Nephron (organoid): ENCODE measurements at regions not wholly inside any gene's neighbourhood (a gene's known extent, or its start where the extent isn't known, plus 50 kb on each side); places are given as distances from the start of the nearest gene placed in this dataset.

ENCODE experiments used
- H3K27ac Mint-ChIP-seq, 3 experiments: 2 replicates each; pipeline ENCODE4 v1.8.0; 2020; ENCODE audit warnings: mixed read lengths in 3 of 3, mild to moderate bottlenecking in 2 of 3, moderate library complexity in 1 of 3
- H3K27me3 Mint-ChIP-seq: 2 replicates; pipeline ENCODE4 v1.8.0; 2021; ENCODE audit warnings: low read depth, mild to moderate bottlenecking, moderate library complexity, mixed read lengths
- H3K36me3 Mint-ChIP-seq: 2 replicates; pipeline ENCODE4 v1.8.0; 2020; ENCODE audit warnings: low read depth, mixed read lengths
- H3K4me1 Mint-ChIP-seq: 2 replicates; pipeline ENCODE4 v1.8.0; 2020; ENCODE audit warnings: mixed read lengths
- H3K4me3 Mint-ChIP-seq, 3 experiments: 2 replicates each; pipeline ENCODE4 v1.8.0; 2020; ENCODE audit warnings: mild to moderate bottlenecking in 3 of 3, mixed read lengths in 3 of 3, moderate library complexity in 2 of 3
- H3K9me3 Mint-ChIP-seq: 2 replicates; pipeline ENCODE4 v1.8.0; 2020; ENCODE audit warnings: mixed read lengths
- TF ChIP-seq, protein P1 (sequence below), 3 experiments: fragments of 200-600 bp; sonication (generic); IDR thresholded peaks; one replicate each; pipeline ENCODE4 v1.5.0; 2021; ENCODE audit warnings: antibody characterized with exemption in 3 of 3; ENCODE audit not compliant: unreplicated experiment in 3 of 3

DNA sequence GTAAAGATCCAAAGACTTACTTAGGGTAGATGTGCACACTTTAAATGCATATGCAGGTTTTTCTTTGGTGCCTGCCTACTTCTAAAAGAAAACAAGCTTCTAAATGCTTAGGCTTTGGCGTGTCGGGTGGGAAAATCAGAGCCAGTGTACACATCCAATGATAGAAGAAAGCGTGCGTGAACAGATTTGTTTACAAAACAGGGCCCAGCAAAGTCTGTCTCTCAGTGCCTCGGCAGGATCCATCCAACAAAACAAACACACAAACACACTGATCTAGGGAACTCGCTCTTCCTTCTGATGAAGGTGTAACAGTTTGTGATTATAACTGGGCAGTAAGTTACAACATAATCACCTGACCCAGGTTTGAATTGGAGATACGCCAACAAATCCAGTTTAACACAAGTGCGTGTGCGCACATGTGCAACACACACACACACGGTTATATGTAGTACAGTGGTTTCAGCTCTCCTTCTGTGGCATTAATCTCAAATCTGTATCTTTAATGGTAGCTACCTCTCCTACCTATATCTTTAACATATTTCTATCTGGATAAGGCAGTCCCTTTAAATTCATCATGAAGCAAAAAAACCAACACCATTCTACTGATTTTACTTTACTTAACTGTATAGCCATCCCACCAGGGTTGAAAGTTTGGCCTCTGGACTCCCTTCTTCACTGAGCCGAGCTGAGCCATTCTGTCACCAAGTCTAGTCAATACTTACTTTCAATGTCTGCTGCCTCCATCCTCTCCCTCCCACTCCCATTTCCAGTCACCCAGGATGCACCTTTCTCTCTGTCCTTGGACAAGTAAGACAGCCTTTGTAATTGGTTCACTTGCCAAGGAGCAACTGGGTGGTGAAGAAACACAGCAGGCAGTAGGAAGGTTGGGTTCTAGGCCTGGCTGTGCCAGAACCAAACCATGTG is 184.4 kb upstream of the KLF14 start:
- Mint-ChIP-seq H3K36me3 (no peaks in the 10 kb centered on the region), H3K27ac (peak overlapping the region in 1 of 3 experiments; percentile 1), H3K27me3 (peaks cover 9% of the 10 kb centered on the region), H3K4me1 (peaks cover 53% of the 10 kb centered on the region), H3K4me3 (no peak overlapping the region), H3K9me3 (no peaks in the 10 kb centered on the region)
- TF ChIP-seq, protein P1, sequence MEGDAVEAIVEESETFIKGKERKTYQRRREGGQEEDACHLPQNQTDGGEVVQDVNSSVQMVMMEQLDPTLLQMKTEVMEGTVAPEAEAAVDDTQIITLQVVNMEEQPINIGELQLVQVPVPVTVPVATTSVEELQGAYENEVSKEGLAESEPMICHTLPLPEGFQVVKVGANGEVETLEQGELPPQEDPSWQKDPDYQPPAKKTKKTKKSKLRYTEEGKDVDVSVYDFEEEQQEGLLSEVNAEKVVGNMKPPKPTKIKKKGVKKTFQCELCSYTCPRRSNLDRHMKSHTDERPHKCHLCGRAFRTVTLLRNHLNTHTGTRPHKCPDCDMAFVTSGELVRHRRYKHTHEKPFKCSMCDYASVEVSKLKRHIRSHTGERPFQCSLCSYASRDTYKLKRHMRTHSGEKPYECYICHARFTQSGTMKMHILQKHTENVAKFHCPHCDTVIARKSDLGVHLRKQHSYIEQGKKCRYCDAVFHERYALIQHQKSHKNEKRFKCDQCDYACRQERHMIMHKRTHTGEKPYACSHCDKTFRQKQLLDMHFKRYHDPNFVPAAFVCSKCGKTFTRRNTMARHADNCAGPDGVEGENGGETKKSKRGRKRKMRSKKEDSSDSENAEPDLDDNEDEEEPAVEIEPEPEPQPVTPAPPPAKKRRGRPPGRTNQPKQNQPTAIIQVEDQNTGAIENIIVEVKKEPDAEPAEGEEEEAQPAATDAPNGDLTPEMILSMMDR (IDR thresholded peaks at IDR 0.05; ENCODE audit: unreplicated experiment in 3 of 3) = no peak

- H3K4me1 Mint-ChIP-seq = peaks cover 48% of the 10 kb centered on the region
These were observed 185.5 kb upstream of the KLF14 start for GRCh38 chr7:130919316-130920103.

DNA sequence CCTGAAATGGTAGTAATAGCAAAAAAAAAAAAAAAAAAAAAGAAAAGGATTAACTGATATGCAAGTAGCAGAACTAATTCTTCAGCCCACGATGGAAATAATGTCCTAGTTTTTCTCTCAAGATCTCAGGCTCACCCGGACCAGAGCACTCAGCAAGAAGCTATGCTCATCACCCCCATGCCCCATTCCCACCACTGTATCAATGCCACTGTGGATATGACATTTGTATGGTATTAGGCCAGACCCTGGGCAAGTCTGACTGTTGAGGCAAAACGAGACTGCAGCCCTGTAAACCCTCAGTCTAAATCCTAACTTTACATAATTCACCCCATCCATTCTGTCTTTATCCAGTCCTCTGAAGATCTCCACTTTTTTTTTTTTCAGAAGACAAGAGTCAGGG is 186.1 kb upstream of the KLF14 start:
- Mint-ChIP-seq H3K9me3 (no peaks in the 10 kb centered on the region), H3K27me3 (peaks cover 6% of the 10 kb centered on the region), H3K36me3 (no peaks in the 10 kb centered on the region), H3K27ac (peak overlapping the region; percentile 16 to 99 (median 98)), H3K4me1 (peaks cover 45% of the 10 kb centered on the region), H3K4me3 (no peak overlapping the region)
- TF ChIP-seq, protein P1 (IDR thresholded peaks at IDR 0.05; ENCODE audit: unreplicated experiment in 3 of 3) = no peak

More at GRCh38 chr7:130919316-130920103, 185.5 kb upstream of the KLF14 start:
- Mint-ChIP-seq H3K27ac (peak overlapping the region in 1 of 3 experiments; percentile 48), H3K27me3 (peaks cover 9% of the 10 kb centered on the region), H3K4me3 (no peak overlapping the region), H3K9me3 (no peaks in the 10 kb centered on the region), H3K36me3 (no peaks in the 10 kb centered on the region)
- TF ChIP-seq, protein P1 (IDR thresholded peaks at IDR 0.05; ENCODE audit: unreplicated experiment in 3 of 3) = no peak

DNA sequence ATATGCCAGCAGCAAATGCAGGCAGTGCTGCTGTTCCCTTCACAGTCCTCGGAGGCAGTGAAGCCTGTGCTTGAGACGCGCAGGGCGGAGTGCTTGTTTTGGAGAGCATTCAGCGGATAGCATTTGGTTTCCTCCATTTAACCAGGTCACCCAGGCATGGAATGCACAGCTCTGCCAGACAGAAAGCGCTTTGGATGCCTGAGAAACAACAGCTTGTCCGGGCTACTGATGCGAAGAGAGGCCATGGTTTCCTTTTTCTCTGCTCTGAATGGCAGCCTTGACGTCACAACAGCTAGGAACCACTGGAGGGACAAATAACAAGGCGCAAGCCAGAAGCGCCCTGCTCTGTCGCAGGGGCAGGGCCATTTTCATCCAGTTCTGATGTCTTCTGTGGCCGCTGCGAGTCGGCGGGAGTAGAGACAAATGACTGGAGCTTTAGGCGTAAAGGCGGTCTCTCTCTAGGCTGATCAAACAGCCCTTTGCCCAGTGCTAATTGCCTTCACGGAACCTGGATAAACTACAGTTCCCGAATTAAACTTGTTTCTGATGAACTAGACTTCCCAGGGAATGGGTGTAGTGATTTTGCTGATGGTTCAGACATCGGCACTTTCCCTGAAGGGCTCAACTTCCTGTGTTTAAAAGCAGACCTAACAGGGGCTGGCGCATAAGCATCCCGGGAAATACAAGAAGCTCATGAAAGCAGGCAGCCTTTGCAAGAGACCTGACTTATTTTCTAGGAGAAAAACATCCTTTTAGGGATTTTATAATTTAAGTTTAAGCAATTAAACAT is 187.6 kb upstream of the KLF14 start:
- H3K9me3 Mint-ChIP-seq = no peaks in the 10 kb centered on the region
- peaks cover 3% of the 10 kb centered on the region for H3K27me3 Mint-ChIP-seq
- no peaks in the 10 kb centered on the region for H3K36me3 Mint-ChIP-seq
- TF ChIP-seq, protein P1 (IDR thresholded peaks at IDR 0.05; ENCODE audit: unreplicated experiment in 3 of 3) = no peak
- peaks cover 40% of the 10 kb centered on the region for H3K4me1 Mint-ChIP-seq
- H3K4me3 Mint-ChIP-seq = peak overlapping the region; percentile 50 to 62 (median 58)
- peak overlapping the region; percentile 97 to 99 (median 98) for H3K27ac Mint-ChIP-seq

DNA sequence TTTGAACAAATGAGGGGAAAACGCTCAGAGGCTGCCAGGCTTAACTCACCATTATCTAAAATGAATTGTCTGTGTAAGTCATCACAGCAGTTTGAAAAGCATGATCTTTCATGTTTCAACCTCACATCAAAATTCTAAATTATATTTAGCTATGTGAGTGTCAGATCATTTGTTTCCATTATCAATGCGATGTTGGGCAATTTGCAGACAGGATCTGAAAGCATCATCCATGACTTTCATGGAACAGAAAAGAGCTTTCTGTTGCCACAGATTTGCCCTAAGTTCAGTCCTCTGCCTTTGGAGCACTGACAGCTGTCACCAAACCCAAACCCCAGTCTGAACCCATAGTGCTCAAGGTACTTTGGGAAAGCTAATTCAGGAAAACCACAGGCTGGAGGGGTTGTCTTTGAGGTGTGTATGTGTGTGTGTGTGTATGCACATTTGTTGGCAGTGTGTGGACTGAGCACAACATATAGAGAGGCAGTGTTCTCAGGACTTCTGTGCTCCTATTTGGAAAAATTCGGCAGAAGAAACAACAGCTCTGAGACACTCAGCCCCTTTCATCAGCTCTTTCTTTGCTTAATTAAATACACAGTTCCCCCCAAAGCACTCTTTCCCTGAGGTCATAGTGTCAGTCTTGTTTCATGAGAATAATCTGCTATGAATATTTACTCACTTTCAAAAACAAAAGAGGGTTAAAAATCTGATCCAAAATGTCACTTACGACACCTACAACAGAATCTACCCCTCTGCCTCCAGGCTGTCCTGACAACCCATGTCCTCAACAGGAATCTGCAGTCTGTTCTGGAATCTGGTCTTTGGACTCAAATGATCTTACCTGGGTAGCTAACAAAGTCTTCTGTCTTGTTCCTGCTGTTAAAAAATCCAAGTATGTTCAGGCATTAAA is 188.5 kb upstream of the KLF14 start:
- no peaks in the 10 kb centered on the region for H3K36me3 Mint-ChIP-seq

More for the DNA sequence above, 188.5 kb upstream of the KLF14 start:
- TF ChIP-seq, protein P1 (IDR thresholded peaks at IDR 0.05; ENCODE audit: unreplicated experiment in 3 of 3) = no peak
- H3K27ac Mint-ChIP-seq = peak overlapping the region; percentile 97 to 99 (median 98)
- peaks cover 3% of the 10 kb centered on the region for H3K27me3 Mint-ChIP-seq
- peak overlapping the region in 1 of 3 experiments; percentile 27 for H3K4me3 Mint-ChIP-seq
- peaks cover 40% of the 10 kb centered on the region for H3K4me1 Mint-ChIP-seq
- H3K9me3 Mint-ChIP-seq = no peaks in the 10 kb centered on the region
